ENCODE measurements at regions not wholly inside any gene's neighbourhood (a gene's known extent, or its start where the extent isn't known, plus 50 kb on each side); places are given as distances from the start of the nearest gene placed in this dataset.

DNA sequence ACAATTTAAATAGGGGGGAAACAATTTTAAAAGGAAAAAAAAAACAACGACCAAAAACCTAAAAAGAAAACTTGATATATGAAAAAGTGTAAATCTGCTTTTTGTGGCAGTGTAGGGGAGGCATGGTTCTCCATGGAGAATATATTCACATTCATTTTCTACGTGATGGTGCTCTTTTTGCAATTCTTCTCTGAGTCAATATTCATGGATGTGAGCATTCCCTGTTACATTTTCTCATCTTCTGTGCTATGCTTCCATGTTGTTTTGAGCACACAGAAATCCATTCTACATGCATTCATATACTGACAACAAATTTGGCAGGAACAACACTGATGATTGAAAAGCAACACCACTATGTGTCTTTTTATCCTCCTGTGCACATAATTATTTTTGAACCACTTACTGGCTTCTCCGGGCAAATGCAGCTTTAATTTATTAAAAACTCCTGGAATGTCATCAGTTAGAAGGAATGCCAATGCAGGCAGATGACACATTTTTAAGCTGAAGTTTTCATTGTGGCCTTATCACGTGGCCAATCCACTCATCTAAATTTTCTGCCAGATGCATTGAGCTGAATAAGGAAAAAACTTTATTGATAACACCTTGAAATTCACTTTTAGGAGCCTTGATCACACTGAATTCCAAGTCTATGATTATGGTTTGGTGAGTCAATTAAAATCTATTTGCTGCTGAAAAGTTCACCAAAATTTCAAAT lies 590.6 kb downstream of the NUF2 start (continued):
- TF ChIP-seq, protein P1, sequence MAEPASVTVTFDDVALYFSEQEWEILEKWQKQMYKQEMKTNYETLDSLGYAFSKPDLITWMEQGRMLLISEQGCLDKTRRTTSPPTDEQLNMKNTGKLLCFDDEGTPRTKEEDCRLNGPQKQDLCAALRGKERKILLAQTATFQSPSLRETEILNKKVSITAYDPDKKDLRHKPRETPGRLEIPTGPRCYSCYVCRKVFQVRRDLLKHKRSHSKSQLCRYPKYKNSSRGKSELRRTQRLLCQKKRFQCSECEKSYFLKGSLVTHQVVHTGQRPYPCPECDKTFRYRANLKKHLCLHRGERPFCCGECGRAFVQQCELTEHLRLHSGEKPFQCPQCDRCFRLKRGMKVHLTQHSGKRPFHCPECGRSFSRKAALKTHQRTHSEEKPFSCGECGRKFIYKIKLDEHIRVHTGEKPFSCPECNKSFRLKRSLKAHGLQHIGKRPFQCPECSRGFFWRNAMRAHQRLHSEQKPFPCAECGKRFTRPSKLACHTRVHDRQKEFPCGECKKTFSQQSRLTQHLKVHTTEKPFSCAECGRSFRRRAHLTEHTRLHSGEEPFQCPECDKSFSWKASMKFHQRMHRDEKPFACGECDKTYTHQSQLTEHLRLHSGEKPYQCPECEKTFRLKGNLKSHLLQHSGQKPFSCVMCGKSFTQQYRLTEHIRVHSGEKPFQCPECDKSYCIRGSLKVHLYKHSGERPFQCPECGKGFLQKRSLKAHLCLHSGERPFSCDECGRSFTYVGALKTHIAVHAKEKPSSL (CRISPR knock-in tag; conservative IDR thresholded peaks at IDR 0.05): no peak

DNA sequence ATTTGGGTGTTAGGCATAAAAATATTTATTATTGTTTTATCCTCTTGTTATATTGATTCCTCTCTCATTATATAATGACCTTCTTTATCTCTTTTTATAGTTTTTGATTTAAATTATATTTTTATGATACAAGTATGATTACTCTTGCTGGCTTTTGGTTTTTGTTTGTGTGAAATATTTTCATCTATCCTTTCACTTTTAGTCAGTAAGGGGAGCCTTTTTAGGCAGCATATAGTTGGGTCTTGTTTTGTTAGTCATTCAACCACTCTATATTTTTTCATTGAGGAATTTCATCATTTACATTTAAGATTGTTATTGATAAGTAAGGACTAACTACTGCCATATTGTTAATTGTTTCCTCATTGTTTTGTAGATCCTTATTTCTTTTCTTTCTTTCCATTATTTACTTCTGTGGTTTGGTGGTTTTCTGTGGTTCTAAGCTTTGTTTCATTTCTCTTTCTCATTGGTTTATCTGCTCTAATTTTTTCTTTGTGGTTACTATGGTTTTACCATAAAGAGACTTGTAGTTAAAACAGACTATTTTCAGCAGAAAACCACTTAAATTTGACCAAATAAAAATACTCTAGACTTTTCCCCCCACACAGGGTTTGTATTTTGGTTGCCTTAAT lies 593.1 kb downstream of the NUF2 start:
- TF ChIP-seq, protein P2, sequence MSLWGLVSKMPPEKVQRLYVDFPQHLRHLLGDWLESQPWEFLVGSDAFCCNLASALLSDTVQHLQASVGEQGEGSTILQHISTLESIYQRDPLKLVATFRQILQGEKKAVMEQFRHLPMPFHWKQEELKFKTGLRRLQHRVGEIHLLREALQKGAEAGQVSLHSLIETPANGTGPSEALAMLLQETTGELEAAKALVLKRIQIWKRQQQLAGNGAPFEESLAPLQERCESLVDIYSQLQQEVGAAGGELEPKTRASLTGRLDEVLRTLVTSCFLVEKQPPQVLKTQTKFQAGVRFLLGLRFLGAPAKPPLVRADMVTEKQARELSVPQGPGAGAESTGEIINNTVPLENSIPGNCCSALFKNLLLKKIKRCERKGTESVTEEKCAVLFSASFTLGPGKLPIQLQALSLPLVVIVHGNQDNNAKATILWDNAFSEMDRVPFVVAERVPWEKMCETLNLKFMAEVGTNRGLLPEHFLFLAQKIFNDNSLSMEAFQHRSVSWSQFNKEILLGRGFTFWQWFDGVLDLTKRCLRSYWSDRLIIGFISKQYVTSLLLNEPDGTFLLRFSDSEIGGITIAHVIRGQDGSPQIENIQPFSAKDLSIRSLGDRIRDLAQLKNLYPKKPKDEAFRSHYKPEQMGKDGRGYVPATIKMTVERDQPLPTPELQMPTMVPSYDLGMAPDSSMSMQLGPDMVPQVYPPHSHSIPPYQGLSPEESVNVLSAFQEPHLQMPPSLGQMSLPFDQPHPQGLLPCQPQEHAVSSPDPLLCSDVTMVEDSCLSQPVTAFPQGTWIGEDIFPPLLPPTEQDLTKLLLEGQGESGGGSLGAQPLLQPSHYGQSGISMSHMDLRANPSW (CRISPR knock-in tag; conservative IDR thresholded peaks at IDR 0.05; ENCODE audit: low read depth): no peak
- TF ChIP-seq NFE2L1 (CRISPR knock-in tag; IDR thresholded peaks at IDR 0.05): no peak
- no peak for TF ChIP-seq TEAD4 (CRISPR knock-in tag; IDR thresholded peaks at IDR 0.05)
- TF ChIP-seq, protein P3, sequence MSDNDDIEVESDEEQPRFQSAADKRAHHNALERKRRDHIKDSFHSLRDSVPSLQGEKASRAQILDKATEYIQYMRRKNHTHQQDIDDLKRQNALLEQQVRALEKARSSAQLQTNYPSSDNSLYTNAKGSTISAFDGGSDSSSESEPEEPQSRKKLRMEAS (CRISPR knock-in tag; IDR thresholded peaks at IDR 0.05): no peak
- no peak for TF ChIP-seq NFYB (CRISPR knock-in tag; conservative IDR thresholded peaks at IDR 0.05; ENCODE audit: low read depth)
- no peak for TF ChIP-seq ZNF232 (CRISPR knock-in tag; IDR thresholded peaks at IDR 0.05)
- no peak for TF ChIP-seq ZNF121 (CRISPR knock-in tag; IDR thresholded peaks at IDR 0.05)
- no peak for TF ChIP-seq MXD4 (CRISPR knock-in tag; IDR thresholded peaks at IDR 0.05; ENCODE audit: borderline replicate concordance)
- no peak for TF ChIP-seq CREM (CRISPR knock-in tag; IDR thresholded peaks at IDR 0.05)
- TF ChIP-seq ZNF263 (CRISPR knock-in tag; IDR thresholded peaks at IDR 0.05; ENCODE audit: low read depth): no peak
- Mint-ChIP-seq H3K4me3 (no peak overlapping the region), H3K27me3 (ENCODE audit: low read depth) (no peaks in the 10 kb centered on the region), H3K36me3 (no peaks in the 10 kb centered on the region), H3K4me1 (peaks cover 12% of the 10 kb centered on the region), H3K27ac (no peak overlapping the region), H3K9me3 (peaks cover under 1% of the 10 kb centered on the region)
- ChIA-PET POLR2A (interaction anchor here (0.7 kb wide), 1 partner anchor 1819 kb away, joined by 7 read pairs; no protein-coding TSS in a partner anchor), CTCF (no interaction called here)
- ATAC-seq (no peak), DNase-seq (ENCODE audit: low spot score) (no peak)

DNA sequence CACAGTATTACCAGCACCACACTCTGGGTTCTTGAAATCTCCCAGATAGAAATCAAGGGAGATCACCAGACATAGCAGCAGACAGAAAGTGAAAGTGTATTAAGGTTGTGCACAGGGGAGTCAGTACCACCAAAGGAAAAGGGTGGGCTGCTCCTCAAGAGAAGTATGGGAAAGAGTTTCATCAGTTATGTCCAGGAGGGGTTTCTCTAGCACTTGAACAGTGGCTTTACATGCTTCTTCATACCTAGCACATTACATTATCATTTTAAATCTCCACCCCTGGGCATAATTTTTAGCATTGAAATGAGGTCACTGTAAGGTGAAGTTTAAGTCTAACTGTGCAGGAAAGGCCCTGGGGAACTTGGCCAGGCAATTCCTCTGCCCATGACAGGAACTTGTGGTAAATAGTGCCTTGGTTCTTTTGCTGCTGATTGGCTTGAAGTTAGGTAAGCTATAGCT lies 601.0 kb downstream of the NUF2 start:
- ATAC-seq: no peak
- no peak for DNase-seq (ENCODE audit: low spot score)
- H3K27ac Mint-ChIP-seq: no peak overlapping the region
- H3K4me1 Mint-ChIP-seq: peaks cover 16% of the 10 kb centered on the region
- no peak overlapping the region for H3K4me3 Mint-ChIP-seq
- no peaks in the 10 kb centered on the region for H3K27me3 Mint-ChIP-seq (ENCODE audit: low read depth)
- H3K36me3 Mint-ChIP-seq: peaks cover 4% of the 10 kb centered on the region
- ChIA-PET CTCF (no interaction called here), POLR2A (no interaction called here)
- H3K9me3 Mint-ChIP-seq: peaks cover 16% of the 10 kb centered on the region
- no peak for TF ChIP-seq ZNF317 (CRISPR knock-in tag; IDR thresholded peaks at IDR 0.05; ENCODE audit: borderline replicate concordance, low read depth)
- TF ChIP-seq GRHL2 (CRISPR knock-in tag; IDR thresholded peaks at IDR 0.05; ENCODE audit: insufficient replicate concordance, severe bottlenecking): no peak
- no peak for TF ChIP-seq ELF4 (CRISPR knock-in tag; IDR thresholded peaks at IDR 0.05; ENCODE audit: low read depth)
- no peak for TF ChIP-seq MYBL2 (CRISPR knock-in tag; IDR thresholded peaks at IDR 0.05)
- TF ChIP-seq, protein P4, sequence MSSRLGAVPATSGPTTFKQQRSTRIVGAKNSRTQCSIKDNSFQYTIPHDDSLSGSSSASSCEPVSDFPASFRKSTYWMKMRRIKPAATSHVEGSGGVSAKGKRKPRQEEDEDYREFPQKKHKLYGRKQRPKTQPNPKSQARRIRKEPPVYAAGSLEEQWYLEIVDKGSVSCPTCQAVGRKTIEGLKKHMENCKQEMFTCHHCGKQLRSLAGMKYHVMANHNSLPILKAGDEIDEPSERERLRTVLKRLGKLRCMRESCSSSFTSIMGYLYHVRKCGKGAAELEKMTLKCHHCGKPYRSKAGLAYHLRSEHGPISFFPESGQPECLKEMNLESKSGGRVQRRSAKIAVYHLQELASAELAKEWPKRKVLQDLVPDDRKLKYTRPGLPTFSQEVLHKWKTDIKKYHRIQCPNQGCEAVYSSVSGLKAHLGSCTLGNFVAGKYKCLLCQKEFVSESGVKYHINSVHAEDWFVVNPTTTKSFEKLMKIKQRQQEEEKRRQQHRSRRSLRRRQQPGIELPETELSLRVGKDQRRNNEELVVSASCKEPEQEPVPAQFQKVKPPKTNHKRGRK (CRISPR knock-in tag; IDR thresholded peaks at IDR 0.05; ENCODE audit: borderline replicate concordance): no peak
- TF ChIP-seq ZNF416 (CRISPR knock-in tag; IDR thresholded peaks at IDR 0.05): no peak
- TF ChIP-seq, protein P5, sequence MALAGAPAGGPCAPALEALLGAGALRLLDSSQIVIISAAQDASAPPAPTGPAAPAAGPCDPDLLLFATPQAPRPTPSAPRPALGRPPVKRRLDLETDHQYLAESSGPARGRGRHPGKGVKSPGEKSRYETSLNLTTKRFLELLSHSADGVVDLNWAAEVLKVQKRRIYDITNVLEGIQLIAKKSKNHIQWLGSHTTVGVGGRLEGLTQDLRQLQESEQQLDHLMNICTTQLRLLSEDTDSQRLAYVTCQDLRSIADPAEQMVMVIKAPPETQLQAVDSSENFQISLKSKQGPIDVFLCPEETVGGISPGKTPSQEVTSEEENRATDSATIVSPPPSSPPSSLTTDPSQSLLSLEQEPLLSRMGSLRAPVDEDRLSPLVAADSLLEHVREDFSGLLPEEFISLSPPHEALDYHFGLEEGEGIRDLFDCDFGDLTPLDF (CRISPR knock-in tag; IDR thresholded peaks at IDR 0.05): no peak
- TF ChIP-seq JUN (CRISPR knock-in tag; IDR thresholded peaks at IDR 0.05): no peak
- TF ChIP-seq, protein P6, sequence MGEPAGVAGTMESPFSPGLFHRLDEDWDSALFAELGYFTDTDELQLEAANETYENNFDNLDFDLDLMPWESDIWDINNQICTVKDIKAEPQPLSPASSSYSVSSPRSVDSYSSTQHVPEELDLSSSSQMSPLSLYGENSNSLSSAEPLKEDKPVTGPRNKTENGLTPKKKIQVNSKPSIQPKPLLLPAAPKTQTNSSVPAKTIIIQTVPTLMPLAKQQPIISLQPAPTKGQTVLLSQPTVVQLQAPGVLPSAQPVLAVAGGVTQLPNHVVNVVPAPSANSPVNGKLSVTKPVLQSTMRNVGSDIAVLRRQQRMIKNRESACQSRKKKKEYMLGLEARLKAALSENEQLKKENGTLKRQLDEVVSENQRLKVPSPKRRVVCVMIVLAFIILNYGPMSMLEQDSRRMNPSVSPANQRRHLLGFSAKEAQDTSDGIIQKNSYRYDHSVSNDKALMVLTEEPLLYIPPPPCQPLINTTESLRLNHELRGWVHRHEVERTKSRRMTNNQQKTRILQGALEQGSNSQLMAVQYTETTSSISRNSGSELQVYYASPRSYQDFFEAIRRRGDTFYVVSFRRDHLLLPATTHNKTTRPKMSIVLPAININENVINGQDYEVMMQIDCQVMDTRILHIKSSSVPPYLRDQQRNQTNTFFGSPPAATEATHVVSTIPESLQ (CRISPR knock-in tag; IDR thresholded peaks at IDR 0.05): no peak
- TF ChIP-seq ZNF219 (CRISPR knock-in tag; IDR thresholded peaks at IDR 0.05; ENCODE audit: borderline replicate concordance): no peak

Data from WTC11 (cell line).